Uterus (tissue), 2 donors: ENCODE measurements at regions not wholly inside any gene's neighbourhood (a gene's known extent, or its start where the extent isn't known, plus 50 kb on each side); places are given as distances from the start of the nearest gene placed in this dataset.

Source experiments
- POLR2A ChIP-seq, 2 donors: fragments of 450-650 bp; IDR thresholded peaks; one replicate each; pipeline ENCODE4 v1.6.1; 2016; ENCODE audit warnings: antibody characterized with exemption in 2 of 2, mild to moderate bottlenecking in 1 of 2, moderate library complexity in 1 of 2
- TF ChIP-seq, protein P1 (sequence below), 4 experiments: fragments of 200-600 bp in 2 of 4; fragments of 450-650 bp in 2 of 4; sonication (generic) in 2 of 4; IDR thresholded peaks; one replicate each; pipeline ENCODE4 v1.5.1; 2016 to 2019; ENCODE audit warnings: antibody characterized with exemption in 4 of 4, mild to moderate bottlenecking in 2 of 4, moderate library complexity in 1 of 4

DNA sequence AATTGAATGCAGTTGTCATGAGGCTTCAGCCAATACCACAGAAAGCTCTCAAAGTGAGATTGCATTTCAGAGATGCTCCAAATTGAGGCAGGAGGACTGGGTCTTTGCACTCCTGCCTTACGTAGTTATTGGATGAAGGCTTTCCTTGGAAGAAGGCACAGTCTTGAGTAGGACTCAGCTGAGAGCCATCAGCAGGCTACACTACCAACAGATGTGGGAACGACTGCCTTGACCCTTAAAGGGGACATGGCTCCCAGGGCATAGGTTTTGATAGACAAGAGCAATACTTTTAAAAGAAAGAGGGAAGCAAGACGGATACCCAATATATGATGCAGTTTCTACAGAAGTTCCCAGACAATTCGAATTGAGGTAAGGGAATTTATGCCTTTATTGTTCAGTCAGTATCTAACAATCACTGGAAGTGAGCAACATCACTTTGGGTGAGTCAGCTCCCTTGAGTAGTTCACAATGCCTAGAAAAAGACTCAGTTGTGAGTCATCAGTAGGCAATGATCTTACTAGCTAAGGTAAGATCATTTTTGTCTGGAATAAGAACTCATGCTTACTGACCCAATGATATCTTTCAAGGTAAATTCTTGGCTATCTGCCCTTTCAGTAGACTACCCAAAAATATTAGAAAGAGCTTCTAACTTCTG, 390.8 kb downstream of the GJA1 start:
- TF ChIP-seq, protein P1, sequence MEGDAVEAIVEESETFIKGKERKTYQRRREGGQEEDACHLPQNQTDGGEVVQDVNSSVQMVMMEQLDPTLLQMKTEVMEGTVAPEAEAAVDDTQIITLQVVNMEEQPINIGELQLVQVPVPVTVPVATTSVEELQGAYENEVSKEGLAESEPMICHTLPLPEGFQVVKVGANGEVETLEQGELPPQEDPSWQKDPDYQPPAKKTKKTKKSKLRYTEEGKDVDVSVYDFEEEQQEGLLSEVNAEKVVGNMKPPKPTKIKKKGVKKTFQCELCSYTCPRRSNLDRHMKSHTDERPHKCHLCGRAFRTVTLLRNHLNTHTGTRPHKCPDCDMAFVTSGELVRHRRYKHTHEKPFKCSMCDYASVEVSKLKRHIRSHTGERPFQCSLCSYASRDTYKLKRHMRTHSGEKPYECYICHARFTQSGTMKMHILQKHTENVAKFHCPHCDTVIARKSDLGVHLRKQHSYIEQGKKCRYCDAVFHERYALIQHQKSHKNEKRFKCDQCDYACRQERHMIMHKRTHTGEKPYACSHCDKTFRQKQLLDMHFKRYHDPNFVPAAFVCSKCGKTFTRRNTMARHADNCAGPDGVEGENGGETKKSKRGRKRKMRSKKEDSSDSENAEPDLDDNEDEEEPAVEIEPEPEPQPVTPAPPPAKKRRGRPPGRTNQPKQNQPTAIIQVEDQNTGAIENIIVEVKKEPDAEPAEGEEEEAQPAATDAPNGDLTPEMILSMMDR (IDR thresholded peaks at IDR 0.05), result no peak
- no peak for TF ChIP-seq POLR2A (IDR thresholded peaks at IDR 0.05)
